CD4-positive, alpha-beta T cell treated with Interleukin-1 beta for 1 hour (primary cell): ENCODE measurements at regions not wholly inside any gene's neighbourhood (a gene's known extent, or its start where the extent isn't known, plus 50 kb on each side); places are given as distances from the start of the nearest gene placed in this dataset.

Experiments used
- DNase-seq, 2 donors: peaks; one replicate each; pipeline ENCODE4 v3.0.0-alpha.2; 2020 to 2022

GRCh38 chr7:13508586-13508985 is 480.9 kb downstream of the ETV1 start:
- no peak for DNase-seq

- DNase-seq, result no peak
Measured at GRCh38 chr7:13518738-13519137, 470.7 kb downstream of the ETV1 start.

- DNase-seq, result no peak
Measured at GRCh38 chr7:13524076-13524475, 465.4 kb downstream of the ETV1 start.

GRCh38 chr7:13532028-13532753 is 457.3 kb downstream of the ETV1 start:
- no peak for DNase-seq

- no peak for DNase-seq
Measured at GRCh38 chr7:13538669-13539068, 450.8 kb downstream of the ETV1 start.

GRCh38 chr7:13540429-13540828 is 449.0 kb downstream of the ETV1 start:
- DNase-seq, result no peak

- no peak for DNase-seq
Measured at GRCh38 chr7:13541326-13541725, 448.1 kb downstream of the ETV1 start.

- DNase-seq, result no peak
Measured at GRCh38 chr7:13542451-13542850, 447.0 kb downstream of the ETV1 start.

GRCh38 chr7:13551503-13551902 is 438.0 kb downstream of the ETV1 start:
- no peak for DNase-seq

GRCh38 chr7:13560441-13560840 is 429.0 kb downstream of the ETV1 start:
- no peak for DNase-seq

- no peak for DNase-seq
Measured at GRCh38 chr7:13563257-13563656, 426.2 kb downstream of the ETV1 start.

GRCh38 chr7:13563680-13564079 is 425.8 kb downstream of the ETV1 start:
- no peak for DNase-seq

GRCh38 chr7:13577566-13578145 is 411.8 kb downstream of the ETV1 start:
- DNase-seq, result no peak

- no peak for DNase-seq
Measured at GRCh38 chr7:13578294-13578693, 411.2 kb downstream of the ETV1 start.

GRCh38 chr7:13581097-13581496 is 408.4 kb downstream of the ETV1 start:
- no peak for DNase-seq

- DNase-seq, result no peak
Measured at GRCh38 chr7:13593854-13594253, 395.6 kb downstream of the ETV1 start.

- DNase-seq, result no peak
Measured at GRCh38 chr7:13602036-13602435, 387.4 kb downstream of the ETV1 start.

- DNase-seq, result no peak
Measured at GRCh38 chr7:13603016-13603415, 386.4 kb downstream of the ETV1 start.

GRCh38 chr7:13603661-13604060 is 385.8 kb downstream of the ETV1 start:
- no peak for DNase-seq

GRCh38 chr7:13604178-13604577 is 385.3 kb downstream of the ETV1 start:
- no peak for DNase-seq

GRCh38 chr7:13610372-13610771 is 379.1 kb downstream of the ETV1 start:
- DNase-seq, result no peak

GRCh38 chr7:13615679-13616078 is 373.8 kb downstream of the ETV1 start:
- no peak for DNase-seq

- no peak for DNase-seq
Measured at GRCh38 chr7:13627455-13627854, 362.0 kb downstream of the ETV1 start.

GRCh38 chr7:13628239-13629001 is 361.0 kb downstream of the ETV1 start:
- DNase-seq, result no peak
